NCI-H748 (cell line): ENCODE measurements at regions not wholly inside any gene's neighbourhood (a gene's known extent, or its start where the extent isn't known, plus 50 kb on each side); places are given as distances from the start of the nearest gene placed in this dataset.
"Not testable (repeated sequence)": the region's sequence is repeated elsewhere in the genome, so short reads cannot be mapped to it uniquely, and the experiment has no call there.

Experiments
- DNase-seq: peaks from one replicate; lab custom pipeline; 2025; ENCODE audit not compliant: unreplicated experiment; lab: John Stamatoyannopoulos, UW

DNA sequence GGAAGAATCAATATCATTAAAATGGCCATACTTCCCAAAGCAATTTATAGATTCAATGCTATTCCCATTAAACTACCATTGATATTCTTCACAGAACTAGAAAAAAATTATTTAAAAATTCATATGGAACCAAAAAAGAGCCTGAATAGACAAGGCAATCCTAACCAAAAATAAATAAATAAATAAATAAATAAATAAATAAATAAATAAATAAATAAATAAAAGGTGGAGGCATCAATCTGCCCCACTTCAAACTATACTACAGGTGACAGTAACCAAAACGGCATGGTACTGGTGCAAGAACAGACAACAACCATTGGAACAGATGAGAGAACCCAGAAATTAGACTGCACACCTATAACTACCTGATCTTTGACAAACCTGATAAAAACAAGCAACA lies 598.5 kb upstream of the GRM3 start:
- not testable (repeated sequence) for DNase-seq

GRCh38 chr7:86025807-86026206 lies 617.9 kb upstream of the GRM3 start:
- no peak for DNase-seq

DNA sequence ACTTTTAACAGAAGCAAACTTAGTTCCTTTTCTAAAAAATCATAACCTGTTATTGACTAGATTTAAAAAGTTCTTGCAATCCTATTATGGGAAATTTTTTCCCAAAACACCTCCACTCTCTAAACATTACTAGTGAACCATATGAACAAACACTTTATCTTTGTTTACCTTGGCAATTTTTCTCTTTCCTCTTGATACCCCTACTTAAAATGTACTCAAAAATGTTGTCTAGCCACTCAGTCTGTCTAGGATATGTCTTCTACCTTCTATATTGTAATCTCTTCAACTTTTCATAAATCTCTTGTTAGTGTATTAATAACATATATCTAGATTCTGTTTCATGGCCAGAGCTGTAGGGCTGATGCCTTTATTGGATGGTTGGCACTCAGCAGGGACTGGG lies 630.0 kb upstream of the GRM3 start:
- DNase-seq: no peak

GRCh38 chr7:86012971-86013370 lies 630.7 kb upstream of the GRM3 start:
- no peak for DNase-seq

DNA sequence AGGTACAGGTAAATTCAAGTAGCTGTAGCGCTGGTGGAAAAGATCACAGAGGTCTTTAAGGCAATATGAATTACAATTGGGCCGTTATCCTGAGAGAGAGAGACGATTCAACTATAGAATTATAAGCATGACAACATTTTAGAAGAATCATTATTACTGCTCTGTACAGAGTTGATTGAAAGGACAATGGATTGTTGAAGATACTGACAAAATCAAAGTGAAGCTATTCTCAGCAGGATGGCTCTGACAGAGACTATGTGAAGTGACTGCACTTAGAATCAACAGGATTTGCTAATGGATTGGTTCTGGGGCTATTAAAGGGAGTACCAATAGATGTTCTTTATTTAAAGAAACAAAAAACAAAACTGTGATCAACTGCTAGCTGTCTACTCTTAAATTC lies 634.8 kb upstream of the GRM3 start:
- no peak for DNase-seq

DNA sequence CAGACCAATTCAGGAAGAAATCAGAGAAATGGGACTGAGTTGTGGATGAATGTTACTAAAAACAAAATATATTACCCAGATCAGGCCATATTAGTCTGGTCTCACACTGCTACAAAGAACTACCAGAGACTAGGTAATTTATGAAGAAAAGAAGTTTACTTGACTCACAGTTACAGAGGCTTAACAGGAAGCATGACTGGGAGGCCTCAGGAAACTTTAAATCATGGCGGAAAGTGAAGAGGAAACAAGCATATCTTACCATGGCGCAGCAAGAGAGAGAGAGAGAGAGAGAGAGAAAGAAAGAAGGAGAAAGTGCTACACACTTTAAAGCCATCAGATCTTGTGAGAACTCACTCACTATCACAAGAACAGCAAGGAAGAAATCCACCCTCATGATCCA lies 636.8 kb upstream of the GRM3 start:
- no peak for DNase-seq

- no peak for DNase-seq
These were observed 640.9 kb upstream of the GRM3 start for GRCh38 chr7:86002858-86003257.

- no peak for DNase-seq
These were observed 646.2 kb upstream of the GRM3 start for GRCh38 chr7:85997515-85997914.

- DNase-seq: no peak
These were observed 648.6 kb upstream of the GRM3 start for GRCh38 chr7:85995101-85995500.

GRCh38 chr7:85980740-85981139 lies 663.0 kb upstream of the GRM3 start:
- no peak for DNase-seq

GRCh38 chr7:85974176-85974575 lies 669.5 kb upstream of the GRM3 start:
- DNase-seq: no peak

DNA sequence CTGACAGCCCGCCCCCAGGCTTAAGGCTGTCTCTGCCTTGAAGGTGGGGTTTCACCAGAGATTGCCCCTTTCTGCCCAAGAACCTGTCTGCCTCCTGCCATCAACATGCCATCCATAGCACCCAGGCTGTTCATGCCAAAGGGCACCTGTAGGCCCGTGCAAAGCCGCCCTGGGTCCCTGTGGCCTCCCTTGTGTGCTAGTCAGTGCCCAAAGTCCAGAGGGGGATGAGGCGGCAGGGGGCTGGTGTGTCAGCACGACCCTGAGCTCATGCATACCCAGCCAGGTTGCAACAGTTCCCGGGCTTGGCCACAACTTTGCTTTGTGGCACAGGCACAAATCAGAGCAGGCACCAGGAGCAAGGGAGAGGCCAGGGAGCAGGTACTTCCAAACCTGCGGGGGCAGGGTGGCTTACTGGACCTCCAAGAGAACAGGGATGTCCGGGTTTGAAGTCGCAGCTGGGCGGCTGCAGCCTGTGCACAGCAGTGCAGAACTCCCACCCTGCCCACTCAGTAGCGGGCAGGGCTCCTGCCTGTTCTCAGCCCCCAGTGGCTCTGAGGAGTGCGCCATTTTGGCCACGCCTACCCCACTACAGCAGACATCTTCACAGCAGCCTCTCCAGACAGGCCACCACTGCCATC lies 671.1 kb upstream of the GRM3 start:
- no peak for DNase-seq

- no peak for DNase-seq
These were observed 688.7 kb upstream of the GRM3 start for GRCh38 chr7:85954961-85955360.

GRCh38 chr7:85950871-85951270 lies 692.8 kb upstream of the GRM3 start:
- no peak for DNase-seq

DNA sequence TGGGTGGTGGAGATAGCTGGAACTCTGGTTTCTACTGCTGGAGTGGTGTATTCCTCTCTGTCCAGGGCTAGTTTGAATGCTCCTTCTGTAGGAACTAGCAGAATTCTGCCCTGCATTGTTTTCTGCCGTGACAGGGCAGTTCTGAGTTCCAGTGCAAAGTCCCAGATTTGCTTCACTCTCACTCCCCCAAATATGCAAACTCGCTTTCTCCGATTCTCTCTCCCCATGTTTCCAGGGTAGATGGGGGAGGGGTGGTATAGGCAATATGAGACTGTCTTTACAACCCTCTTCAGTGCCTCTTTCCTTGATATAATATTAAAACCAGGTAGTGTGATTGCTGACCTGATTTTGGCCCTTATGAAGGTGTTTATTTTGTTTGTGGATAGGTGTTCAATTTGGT lies 693.3 kb upstream of the GRM3 start:
- DNase-seq: no peak

DNA sequence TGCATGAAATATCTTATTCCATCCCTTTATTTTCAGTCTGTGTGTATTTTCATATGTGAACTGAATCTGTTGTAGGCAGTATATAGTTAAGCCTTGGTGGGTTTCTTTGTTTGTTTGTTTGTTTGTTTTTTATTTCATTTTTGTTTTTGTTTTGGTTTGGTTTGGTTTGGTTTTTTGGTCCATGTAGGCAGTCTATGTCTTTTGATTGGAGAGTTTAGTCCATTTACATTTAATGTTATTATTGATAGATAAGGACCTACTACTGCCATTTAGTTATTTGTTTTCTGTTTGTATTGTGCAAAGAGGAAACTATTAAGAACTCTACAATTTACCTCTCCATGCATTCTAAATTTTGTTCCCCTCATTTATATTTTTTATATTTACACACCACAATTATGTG lies 695.9 kb upstream of the GRM3 start:
- DNase-seq: no peak

DNA sequence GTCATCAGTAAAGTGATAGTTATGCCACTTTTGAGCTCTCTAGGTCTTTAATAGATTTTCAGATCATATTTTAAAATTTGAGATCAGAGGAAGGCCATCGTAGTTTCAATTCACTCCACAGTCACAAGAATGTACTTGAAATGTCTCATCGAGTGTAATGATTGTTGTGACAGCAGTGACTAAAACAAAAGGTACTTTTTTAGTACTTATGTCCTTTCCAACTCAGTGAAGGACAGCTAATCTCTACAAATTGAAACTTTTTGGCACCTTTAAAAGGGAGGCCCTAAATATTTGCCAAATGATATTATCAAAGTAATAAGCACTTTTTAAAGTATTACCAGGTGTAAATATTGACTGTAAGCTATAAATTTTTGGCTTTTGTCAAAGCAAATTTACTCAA lies 702.9 kb upstream of the GRM3 start:
- no peak for DNase-seq

DNA sequence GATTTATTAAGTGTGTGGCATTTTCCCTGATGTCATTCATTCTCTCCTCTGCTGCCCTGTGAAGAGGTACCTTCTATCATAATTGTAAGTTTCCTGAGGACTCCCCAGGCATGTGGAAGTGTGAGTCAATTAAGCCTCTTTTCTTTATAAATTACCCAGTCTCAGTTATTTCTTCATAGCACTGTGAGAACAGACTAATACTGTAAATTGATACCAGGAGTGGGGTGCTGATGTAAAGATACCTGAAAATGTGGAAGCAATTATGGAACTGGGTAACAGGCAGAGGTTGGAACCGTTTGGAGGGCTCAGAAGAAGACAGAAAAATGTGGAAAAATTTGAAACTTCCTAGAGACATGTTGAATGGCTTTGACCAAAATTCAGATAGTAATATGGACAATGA lies 711.8 kb upstream of the GRM3 start:
- no peak for DNase-seq

DNA sequence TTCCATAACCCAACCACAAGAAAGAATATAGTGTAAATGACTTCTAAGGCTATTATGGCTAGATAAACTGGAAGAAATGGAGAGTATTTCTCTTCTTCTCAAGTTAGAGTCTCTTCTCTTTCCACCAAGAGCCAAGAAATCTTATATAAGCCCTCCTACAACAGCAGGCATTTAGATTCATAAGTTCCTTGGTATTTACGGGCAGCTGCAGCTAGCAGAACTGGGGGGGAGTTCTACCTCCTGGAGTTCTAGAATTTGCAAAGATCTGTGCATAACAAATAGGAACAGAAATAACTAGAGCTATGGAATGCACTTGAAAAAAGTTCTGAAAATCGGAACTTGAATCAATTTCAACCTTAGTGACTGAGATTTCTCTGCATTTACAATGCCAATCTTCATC lies 715.2 kb upstream of the GRM3 start:
- no peak for DNase-seq

- no peak for DNase-seq
These were observed 716.5 kb upstream of the GRM3 start for GRCh38 chr7:85927226-85927625.

- DNase-seq: peak; percentile 25
These were observed 719.6 kb upstream of the GRM3 start for GRCh38 chr7:85924062-85924461.

GRCh38 chr7:85916016-85916415 lies 727.7 kb upstream of the GRM3 start:
- DNase-seq: no peak

- no peak for DNase-seq
These were observed 727.6 kb upstream of the SEMA3D start for GRCh38 chr7:85914437-85914836.

DNA sequence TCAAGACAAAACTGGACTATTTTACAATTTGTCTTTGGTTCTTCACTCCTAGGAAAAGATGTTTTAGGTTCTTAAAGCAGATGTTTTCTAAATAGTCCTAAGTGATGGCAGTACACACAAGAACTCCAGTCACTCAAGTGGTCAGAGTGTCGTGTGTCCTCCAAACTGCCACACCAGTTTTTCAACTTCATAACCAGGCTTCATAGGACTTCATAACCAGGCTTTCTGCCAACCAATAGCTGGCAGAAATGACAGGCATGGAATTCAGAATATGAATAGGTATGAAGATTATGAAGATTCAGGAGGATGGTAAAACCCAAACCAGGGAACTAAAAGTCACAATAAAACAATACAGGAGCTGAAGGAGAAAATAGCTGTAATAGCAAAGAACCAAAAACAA lies 721.2 kb upstream of the SEMA3D start:
- DNase-seq: no peak
